Esophagus mucosa (tissue), 1 donor: ENCODE measurements at regions not wholly inside any gene's neighbourhood (a gene's known extent, or its start where the extent isn't known, plus 50 kb on each side); places are given as distances from the start of the nearest gene placed in this dataset.

Experiments
- ATAC-seq: fragments of 200-7000 bp; cut with Tn5 transposase; one replicate; pipeline ENCODE4 v1.9.1; 2020
- donor health status: DM: yes; HTN: yes; CAD: no.

DNA sequence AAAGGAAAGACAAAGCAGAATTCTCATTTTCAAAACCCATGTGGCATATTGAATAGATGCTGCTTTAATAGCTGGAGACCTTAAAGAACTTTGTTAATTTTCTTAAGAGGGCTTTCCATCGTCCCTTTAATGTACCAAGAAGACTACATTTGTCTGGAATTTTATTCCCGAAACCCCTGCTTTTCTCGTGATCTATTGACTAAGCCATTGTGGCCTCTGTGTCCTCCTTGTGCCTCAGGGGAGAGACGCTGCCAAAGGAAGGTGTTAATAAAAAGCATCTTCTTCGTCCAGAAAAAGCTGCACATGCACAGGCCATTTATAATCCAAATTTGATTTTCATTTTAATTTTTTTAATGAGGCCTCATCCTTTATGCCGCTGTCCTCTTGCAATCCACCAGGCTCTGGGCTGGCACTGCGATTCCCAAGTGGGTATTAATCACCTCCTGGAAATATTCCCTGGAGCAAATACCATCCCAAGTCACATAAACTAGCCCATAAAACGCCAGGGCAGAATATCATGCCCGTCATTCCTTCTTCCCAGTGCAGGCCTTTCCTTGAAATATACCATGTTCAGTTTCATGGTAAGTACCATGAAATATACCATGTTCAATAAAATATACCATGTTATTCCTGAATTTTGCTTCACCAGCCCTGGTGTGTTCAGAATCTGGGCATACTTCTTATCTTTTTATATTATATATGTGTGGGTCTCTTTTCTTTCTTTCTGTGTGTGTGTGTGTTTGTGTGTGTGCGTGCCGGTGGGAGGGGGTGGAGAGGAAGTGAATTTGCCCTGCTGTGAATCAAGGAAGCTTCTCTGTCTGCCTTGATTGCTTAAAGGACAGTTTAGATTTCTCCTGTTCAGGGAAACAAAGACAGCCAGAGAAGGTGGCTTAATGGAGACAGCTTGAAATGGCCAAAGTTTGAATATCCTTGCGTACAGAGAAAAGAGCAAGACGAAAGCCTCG is 147.6 kb downstream of the PHETA1 start:
- no peak for ATAC-seq

DNA sequence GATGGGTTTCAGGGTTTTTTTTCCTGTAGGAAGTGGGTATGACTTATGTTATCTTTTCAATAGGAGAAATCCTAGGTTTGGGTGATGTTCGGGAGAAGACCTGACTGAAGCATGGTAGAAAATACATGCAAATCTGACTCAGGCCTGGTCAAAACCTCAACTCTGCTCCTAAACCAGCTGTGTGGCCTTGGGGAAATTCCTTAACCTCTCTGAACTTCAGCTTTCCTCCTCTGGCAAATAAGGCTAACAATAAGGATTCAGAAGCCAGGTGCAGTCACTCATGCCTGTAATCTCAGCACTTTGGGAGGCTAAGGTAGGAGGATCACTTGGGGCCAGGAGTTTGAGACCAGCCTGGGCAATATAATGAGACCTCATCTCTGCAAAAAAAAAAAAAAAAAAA is 148.5 kb downstream of the PHETA1 start:
- ATAC-seq: no peak

- ATAC-seq: no peak
Measured at GRCh38 chr12:111219440-111219839, 149.5 kb downstream of the PHETA1 start.

- ATAC-seq: no peak
Measured at GRCh38 chr12:111218499-111218898, 150.4 kb downstream of the PHETA1 start.

DNA sequence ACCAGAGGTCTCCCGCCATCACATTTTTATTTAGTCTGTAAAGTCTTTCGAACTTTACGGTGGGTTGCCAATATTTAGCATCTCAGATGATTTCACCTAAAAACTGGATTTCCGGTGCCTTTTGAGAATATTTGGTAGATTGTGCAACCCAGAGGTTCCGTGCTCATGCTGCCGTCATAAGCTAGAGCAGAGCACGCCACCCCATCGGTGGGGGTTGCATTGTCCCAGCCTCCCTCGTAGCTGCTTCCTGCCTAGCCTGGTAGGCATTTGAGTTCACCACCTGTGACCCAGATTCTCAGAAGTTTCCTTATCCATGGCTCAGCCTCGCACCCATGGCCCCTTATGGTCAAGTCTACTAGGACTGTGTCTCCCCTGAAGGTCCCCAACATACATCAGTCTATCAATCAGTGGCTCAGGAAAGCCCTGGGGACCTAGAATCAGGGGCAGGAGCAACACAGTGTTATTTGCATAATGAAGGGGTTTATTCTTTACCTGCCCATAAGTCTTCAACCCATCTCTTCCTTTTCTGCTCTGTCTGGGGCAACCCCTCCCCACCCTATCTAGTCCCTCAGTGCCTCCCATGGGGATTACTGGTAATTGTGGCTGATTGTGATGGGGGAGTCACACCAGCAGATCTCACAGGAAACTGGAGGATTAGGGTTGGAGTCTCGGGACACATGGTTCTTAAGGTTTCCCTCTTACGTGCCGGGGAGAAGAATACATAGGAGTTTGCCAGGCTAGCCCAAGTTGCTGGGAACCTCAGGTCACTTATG is 152.3 kb downstream of the PHETA1 start:
- no peak for ATAC-seq

- no peak for ATAC-seq
Measured at GRCh38 chr12:111215881-111216280, 153.0 kb downstream of the PHETA1 start.

- ATAC-seq: no peak
Measured at GRCh38 chr12:111214401-111214800, 154.5 kb downstream of the PHETA1 start.

DNA sequence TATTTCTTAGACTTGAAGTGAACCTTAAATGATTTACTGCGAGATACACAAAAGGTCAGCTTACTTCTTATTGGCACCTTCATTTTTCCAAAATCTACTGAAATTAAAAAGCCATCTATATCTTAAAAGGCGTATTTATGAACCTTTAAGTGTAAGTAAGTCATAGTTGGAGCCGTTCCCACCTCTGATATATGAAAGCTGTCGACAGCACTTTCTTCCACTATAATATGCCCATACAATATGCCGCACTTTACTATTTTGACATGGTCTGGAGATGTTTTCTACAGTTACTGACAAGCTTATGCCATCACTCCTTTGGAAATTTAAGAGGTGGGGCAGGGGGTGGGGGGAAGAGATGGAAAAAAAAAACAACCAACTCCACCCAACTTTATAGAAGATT is 155.3 kb downstream of the PHETA1 start:
- ATAC-seq: no peak

DNA sequence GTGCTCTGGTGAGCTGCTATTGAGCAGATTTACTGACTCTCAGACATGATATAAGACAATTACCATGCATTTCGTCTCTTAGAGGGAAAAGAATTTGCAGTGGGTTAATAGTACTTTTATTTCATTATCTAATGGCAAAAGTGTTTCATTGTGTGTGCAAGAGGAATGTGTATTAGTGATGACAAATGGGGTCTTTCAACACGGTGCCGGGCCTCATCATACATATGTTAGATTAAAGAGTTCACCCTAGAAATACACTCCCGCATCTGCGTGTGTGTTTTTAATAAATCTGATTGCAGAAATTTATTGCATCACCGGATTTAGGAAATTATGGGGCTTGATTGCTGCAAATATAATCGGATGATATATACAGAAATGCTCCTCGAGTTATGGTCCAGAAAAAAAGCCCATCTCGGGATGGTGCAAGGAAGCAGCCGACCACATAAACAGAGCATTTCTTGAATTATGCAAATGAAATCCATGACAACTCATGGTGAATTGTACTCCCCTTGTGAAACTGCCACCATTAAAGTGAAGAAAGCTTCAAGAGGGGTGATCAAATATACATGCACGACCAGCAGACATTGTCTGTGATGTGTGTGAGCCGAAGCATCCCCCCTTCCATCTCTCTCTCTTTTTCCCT is 156.0 kb downstream of the PHETA1 start:
- ATAC-seq: no peak

GRCh38 chr12:111211910-111212757 is 156.8 kb downstream of the PHETA1 start:
- ATAC-seq: no peak

- no peak for ATAC-seq
Measured at GRCh38 chr12:111209811-111210210, 159.1 kb downstream of the PHETA1 start.

DNA sequence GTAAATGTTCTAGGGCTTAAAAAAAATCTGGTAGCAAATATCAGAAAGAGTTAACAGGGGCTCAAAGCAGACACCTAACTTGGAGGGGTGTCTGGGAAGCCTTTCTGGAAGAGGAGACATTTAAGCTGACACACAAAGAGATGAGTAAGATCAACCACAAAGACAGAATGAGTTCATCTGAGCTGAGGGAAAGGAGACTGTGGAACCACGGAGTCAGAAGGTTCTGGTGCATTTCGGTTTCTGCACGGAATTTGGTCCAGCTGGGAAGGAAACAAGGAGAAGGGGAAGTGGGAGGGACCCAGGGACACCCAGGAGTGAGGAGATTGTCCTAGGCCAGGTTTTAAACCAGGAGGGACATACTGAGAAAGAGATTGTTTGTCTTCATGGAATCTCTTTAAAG is 161.1 kb downstream of the PHETA1 start:
- ATAC-seq: no peak

DNA sequence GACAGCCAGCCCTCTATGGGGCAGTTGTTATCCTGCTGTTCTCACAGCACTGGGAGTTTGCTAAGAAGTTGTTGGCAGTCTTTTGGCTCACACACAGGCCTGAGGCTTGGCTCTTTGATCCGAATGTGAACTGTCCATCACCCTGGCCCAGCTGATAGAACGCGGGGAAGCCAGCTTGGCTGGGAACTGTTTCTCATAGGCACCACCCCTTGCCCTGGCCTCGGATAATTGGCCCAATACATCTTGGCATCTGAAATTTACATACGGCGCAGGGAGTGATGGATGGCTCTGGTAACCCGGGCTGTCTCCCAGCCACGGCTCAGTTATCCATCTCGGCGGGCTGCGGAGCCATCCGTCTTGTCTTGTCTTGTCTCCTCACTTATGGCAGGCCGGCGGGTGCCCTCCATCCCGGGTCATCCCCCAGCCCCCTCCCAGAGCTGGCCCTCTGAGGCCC is 164.1 kb downstream of the PHETA1 start:
- ATAC-seq: no peak

DNA sequence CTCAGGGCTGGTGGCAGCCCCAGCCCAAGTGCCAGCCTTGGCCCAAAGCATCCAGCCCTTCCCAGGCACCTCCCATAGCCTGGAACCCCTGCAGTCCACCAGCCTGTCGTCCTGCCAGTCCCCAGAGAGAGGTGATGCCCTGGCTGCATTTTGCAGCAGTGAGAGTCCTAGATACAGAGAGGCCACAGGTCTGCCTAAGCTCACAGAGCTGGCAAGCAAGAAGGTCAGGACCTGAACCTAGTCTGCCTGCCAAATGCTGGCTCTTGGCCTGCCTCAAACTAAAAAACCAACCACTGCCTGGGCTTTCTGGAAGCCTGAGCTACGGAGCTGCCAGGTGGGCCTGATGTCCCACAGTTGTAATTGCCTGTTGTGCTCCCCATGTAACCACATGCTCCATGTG is 164.9 kb downstream of the PHETA1 start:
- ATAC-seq: no peak

GRCh38 chr12:111203446-111203845 is 165.4 kb downstream of the PHETA1 start:
- no peak for ATAC-seq

- no peak for ATAC-seq
Measured at GRCh38 chr12:111202237-111202915, 166.5 kb downstream of the PHETA1 start.

DNA sequence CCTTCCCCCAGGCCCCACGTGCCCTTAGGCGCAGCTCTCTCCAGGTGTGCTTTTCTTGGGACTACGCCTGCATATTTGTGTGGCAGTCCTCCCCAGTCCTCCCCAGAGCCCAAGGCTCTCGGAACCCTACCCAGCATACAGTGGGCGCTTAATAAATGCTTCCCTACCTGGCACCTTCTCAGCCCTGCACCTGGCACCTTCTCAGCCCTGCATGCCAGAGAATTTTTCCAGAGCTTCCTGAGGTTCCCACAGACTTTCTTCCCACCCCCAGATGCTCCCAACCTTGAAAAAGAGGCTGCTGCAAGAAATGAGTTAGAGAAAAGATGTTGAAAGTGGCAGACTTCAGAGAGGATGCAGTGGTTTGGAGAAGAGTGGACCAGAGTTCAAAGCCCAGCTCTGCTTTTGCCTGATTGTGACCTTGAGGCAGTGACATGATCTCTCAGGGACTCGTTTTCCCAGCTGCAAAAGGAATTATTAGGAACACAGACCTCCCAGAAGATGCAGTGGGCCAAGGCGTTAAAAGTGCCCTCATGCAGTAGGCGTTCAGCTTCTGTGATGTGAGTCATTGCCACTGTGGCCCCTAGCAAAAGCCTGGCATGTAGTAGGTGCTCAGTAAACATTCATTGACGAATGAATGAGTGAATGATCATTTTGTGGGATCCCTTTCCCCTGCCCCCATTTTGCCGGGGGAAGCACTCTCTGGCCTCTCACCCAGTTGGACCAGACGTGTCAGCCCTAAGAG is 167.2 kb downstream of the PHETA1 start:
- no peak for ATAC-seq

- no peak for ATAC-seq
Measured at GRCh38 chr12:111201036-111201435, 167.9 kb downstream of the PHETA1 start.

DNA sequence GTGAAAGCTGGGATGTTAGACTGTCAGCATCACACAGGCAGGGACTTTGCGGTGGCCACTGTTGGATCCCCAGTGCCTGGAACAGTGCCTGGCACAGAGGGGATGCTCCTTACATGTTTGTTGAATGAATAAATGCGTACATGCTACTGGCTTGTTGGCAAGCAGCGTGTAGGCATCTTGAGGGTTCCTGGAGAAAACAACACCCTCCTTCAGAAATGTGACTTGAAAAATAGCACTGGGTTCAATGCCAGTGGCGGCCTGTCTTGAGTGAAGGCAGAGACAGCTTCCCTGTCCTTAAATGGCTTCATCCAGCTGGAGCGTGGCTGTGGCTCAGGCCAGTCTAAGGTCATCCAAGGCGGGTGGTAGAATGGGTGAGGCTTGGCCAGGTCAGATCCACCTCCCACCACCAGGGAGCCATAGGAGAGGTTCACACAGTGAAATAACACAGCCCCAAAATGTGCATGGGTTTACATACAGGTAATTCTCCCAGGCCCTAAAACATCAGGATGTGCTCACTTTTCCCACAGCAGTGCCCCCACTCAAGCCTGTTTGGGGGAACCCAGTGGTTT is 171.4 kb downstream of the PHETA1 start:
- no peak for ATAC-seq

- no peak for ATAC-seq
Measured at GRCh38 chr12:111196532-111196931, 172.4 kb downstream of the PHETA1 start.
